ENCODE measurements at regions not wholly inside any gene's neighbourhood (a gene's known extent, or its start where the extent isn't known, plus 50 kb on each side); places are given as distances from the start of the nearest gene placed in this dataset.

- TF ChIP-seq BHLHE40 (IDR thresholded peaks at IDR 0.05; ENCODE audit: low read depth, low read length) (no peak), SMC3 (IDR thresholded peaks at IDR 0.05; ENCODE audit: low read depth, low read length) (no peak), MAZ (IDR thresholded peaks at IDR 0.05; ENCODE audit: borderline replicate concordance, low read depth, low read length) (no peak), CTCF (conservative IDR thresholded peaks at IDR 0.05; ENCODE audit: low read depth, low read length) (no peak), CEBPB (IDR thresholded peaks at IDR 0.05; ENCODE audit: low read depth, low read length) (no peak), CHD1 (IDR thresholded peaks at IDR 0.05; ENCODE audit: low read depth, low read length) (no peak), MXI1 (IDR thresholded peaks at IDR 0.05; ENCODE audit: borderline replicate concordance, low read depth, low read length) (no peak), RAD21 (IDR thresholded peaks at IDR 0.05; ENCODE audit: low read length) (no peak), RCOR1 (IDR thresholded peaks at IDR 0.05; ENCODE audit: insufficient replicate concordance, low read length) (no peak), POLR2A (IDR thresholded peaks at IDR 0.05; ENCODE audit: low read depth, low read length) (no peak), FOS (IDR thresholded peaks at IDR 0.05; ENCODE audit: low read depth, low read length) (no peak), USF2 (IDR thresholded peaks at IDR 0.05; ENCODE audit: low read depth, low read length) (no peak), MAFK (IDR thresholded peaks at IDR 0.05; ENCODE audit: low read depth, low read length) (no peak)
Measured at GRCh38 chr15:70342554-70343548, 245.1 kb upstream of the TLE3 start.
